ENCODE measurements at regions not wholly inside any gene's neighbourhood (a gene's known extent, or its start where the extent isn't known, plus 50 kb on each side); places are given as distances from the start of the nearest gene placed in this dataset.

DNA sequence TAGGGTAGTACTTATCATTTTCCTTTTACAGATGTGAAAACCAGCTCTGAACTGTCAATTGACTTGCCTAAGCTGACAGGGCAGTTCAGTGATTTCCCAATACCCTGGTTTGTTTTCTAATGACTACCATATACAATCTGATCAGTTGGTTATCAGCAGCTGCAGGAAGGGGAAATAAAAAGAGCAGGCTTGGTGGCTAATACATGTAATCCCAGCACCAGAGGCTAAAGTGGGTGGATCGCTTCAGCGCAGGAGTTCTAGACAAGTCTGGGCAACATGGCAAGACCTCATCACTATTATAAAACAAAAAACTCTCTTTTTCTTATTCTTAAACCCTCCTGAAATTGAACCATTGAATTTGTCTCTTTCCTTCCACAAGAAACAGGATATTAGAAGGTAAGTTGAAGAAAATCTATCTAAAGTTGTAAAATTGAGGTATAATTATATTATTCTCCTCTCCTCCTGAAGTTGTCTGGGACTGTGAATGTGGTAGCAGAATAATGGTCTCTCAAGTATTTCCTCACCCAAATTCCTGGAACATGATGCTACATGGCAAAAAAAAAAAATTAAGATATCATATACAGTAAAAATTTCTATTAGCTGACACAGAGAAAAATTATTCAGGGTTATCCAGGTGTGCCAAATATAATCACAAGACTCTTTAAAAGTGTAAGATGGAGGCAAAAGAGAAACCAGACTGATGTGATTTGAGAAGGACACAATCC, 1441.6 kb downstream of the SUCLG1 start:
- H3K27ac ChIP-seq = no peak overlapping the region
- peaks cover 8% of the 10 kb centered on the region; the same call in 2 of the 3 replicates for H3K9me3 ChIP-seq
- no peak overlapping the region for H3K4me2 ChIP-seq
- no peak for FAIRE-seq
- WGBS (ENCODE audit: missing lambda C conversion rate) = 78% methylated on average over 2 of the region's 2 CpGs
- no peak for DNase-seq (ENCODE audit: low read depth in 1 of 2, low spot score in 1 of 2)
- ChIA-PET POLR2A (no interaction called here), CTCF (no interaction called here)
- no peak overlapping the region for H3K4me3 ChIP-seq
- no peak for ATAC-seq
- no peak for TF ChIP-seq SMC3 (IDR thresholded peaks at IDR 0.05)
- no peak for TF ChIP-seq ZSCAN20 (CRISPR knock-in tag; IDR thresholded peaks at IDR 0.05)
- TF ChIP-seq CBX8 (IDR thresholded peaks at IDR 0.05) = no peak
- TF ChIP-seq ZFP36 (IDR thresholded peaks at IDR 0.05; ENCODE audit: borderline replicate concordance, partially characterized antibody) = no peak
- no peak for TF ChIP-seq MAZ (IDR thresholded peaks at IDR 0.05; ENCODE audit: borderline replicate concordance, low read depth, low read length)
- no peak for TF ChIP-seq MYC (IDR thresholded peaks at IDR 0.05; ENCODE audit: borderline replicate concordance, low read length)
- no peak for TF ChIP-seq TP53 (CRISPR knock-in tag; IDR thresholded peaks at IDR 0.05)
- TF ChIP-seq JUNB (IDR thresholded peaks at IDR 0.05) = no peak
- TF ChIP-seq, protein P1, sequence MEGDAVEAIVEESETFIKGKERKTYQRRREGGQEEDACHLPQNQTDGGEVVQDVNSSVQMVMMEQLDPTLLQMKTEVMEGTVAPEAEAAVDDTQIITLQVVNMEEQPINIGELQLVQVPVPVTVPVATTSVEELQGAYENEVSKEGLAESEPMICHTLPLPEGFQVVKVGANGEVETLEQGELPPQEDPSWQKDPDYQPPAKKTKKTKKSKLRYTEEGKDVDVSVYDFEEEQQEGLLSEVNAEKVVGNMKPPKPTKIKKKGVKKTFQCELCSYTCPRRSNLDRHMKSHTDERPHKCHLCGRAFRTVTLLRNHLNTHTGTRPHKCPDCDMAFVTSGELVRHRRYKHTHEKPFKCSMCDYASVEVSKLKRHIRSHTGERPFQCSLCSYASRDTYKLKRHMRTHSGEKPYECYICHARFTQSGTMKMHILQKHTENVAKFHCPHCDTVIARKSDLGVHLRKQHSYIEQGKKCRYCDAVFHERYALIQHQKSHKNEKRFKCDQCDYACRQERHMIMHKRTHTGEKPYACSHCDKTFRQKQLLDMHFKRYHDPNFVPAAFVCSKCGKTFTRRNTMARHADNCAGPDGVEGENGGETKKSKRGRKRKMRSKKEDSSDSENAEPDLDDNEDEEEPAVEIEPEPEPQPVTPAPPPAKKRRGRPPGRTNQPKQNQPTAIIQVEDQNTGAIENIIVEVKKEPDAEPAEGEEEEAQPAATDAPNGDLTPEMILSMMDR (IDR thresholded peaks at IDR 0.05) = no peak
- TF ChIP-seq NR3C1 (IDR thresholded peaks at IDR 0.05) = no peak
- no peak for TF ChIP-seq ESRRA (IDR thresholded peaks at IDR 0.05; ENCODE audit: borderline replicate concordance, low read length)
- TF ChIP-seq, protein P2, sequence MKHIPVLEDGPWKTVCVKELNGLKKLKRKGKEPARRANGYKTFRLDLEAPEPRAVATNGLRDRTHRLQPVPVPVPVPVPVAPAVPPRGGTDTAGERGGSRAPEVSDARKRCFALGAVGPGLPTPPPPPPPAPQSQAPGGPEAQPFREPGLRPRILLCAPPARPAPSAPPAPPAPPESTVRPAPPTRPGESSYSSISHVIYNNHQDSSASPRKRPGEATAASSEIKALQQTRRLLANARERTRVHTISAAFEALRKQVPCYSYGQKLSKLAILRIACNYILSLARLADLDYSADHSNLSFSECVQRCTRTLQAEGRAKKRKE (CRISPR knock-in tag; IDR thresholded peaks at IDR 0.05; ENCODE audit: low read depth) = no peak
- TF ChIP-seq SREBF2 (IDR thresholded peaks at IDR 0.05) = no peak
- TF ChIP-seq FOSL2 (IDR thresholded peaks at IDR 0.05) = no peak
- no peak for TF ChIP-seq FOSL2 (CRISPR knock-in tag; IDR thresholded peaks at IDR 0.05)
- no peak for TF ChIP-seq CBX2 (IDR thresholded peaks at IDR 0.05; ENCODE audit: borderline replicate concordance, low read depth)
- no peaks in the 10 kb centered on the region for H3K4me1 ChIP-seq

DNA sequence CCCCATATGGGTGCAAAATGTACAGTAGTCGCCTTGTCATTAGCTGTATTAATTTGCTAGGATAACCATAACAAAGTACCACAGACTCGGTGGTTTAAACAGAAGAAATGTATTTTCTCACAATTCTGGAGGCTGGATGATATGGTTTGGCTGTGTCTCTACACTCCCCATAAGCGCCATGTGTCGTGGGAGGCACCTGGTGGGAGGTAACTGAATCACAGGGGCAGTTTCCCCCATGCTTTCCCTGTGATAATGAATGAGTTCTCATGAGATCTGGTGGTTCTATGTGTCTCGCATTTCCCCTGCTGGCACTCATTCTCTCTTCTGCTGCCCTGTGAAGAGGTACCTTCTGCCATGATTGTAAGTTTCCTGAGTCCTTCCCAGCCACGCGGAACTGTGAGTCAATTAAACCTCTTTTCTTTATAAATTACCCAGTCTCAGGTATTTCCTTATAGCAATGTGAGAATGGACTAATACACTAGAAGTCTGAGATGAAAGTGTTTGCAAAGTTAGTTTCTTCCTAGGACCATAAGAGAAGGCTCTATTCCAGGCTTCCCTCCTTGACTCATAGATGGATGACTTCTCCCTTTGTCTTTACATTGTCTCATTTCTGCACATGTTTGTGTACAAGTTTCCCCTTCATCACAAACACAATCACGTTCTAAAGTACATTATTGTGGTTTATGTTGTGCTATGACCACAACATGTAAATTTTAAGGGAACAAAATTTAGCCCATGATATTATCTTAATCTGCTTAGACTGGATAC, 1442.6 kb downstream of the SUCLG1 start:
- CTCF ChIA-PET = no interaction called here
- 34% methylated on average over 8 of the region's 8 CpGs for WGBS (ENCODE audit: missing lambda C conversion rate)
- H3K4me3 ChIP-seq = no peak overlapping the region
- H3K9me3 ChIP-seq = peaks cover 10% of the 10 kb centered on the region; the same call in 2 of the 3 replicates
- FAIRE-seq (no peak), ATAC-seq (no peak), DNase-seq (ENCODE audit: low read depth in 1 of 2, low spot score in 1 of 2) (no peak)
- POLR2A ChIA-PET = no interaction called here
- H3K4me2 ChIP-seq = no peak overlapping the region
- H3K4me1 ChIP-seq = no peaks in the 10 kb centered on the region
- no peak overlapping the region for H3K27ac ChIP-seq
- TF ChIP-seq JUN (IDR thresholded peaks at IDR 0.05) (no peak), HDAC2 (IDR thresholded peaks at IDR 0.05) (no peak)
- TF ChIP-seq, protein P3, sequence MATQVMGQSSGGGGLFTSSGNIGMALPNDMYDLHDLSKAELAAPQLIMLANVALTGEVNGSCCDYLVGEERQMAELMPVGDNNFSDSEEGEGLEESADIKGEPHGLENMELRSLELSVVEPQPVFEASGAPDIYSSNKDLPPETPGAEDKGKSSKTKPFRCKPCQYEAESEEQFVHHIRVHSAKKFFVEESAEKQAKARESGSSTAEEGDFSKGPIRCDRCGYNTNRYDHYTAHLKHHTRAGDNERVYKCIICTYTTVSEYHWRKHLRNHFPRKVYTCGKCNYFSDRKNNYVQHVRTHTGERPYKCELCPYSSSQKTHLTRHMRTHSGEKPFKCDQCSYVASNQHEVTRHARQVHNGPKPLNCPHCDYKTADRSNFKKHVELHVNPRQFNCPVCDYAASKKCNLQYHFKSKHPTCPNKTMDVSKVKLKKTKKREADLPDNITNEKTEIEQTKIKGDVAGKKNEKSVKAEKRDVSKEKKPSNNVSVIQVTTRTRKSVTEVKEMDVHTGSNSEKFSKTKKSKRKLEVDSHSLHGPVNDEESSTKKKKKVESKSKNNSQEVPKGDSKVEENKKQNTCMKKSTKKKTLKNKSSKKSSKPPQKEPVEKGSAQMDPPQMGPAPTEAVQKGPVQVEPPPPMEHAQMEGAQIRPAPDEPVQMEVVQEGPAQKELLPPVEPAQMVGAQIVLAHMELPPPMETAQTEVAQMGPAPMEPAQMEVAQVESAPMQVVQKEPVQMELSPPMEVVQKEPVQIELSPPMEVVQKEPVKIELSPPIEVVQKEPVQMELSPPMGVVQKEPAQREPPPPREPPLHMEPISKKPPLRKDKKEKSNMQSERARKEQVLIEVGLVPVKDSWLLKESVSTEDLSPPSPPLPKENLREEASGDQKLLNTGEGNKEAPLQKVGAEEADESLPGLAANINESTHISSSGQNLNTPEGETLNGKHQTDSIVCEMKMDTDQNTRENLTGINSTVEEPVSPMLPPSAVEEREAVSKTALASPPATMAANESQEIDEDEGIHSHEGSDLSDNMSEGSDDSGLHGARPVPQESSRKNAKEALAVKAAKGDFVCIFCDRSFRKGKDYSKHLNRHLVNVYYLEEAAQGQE (IDR thresholded peaks at IDR 0.05) = no peak
- TF ChIP-seq, protein P4, sequence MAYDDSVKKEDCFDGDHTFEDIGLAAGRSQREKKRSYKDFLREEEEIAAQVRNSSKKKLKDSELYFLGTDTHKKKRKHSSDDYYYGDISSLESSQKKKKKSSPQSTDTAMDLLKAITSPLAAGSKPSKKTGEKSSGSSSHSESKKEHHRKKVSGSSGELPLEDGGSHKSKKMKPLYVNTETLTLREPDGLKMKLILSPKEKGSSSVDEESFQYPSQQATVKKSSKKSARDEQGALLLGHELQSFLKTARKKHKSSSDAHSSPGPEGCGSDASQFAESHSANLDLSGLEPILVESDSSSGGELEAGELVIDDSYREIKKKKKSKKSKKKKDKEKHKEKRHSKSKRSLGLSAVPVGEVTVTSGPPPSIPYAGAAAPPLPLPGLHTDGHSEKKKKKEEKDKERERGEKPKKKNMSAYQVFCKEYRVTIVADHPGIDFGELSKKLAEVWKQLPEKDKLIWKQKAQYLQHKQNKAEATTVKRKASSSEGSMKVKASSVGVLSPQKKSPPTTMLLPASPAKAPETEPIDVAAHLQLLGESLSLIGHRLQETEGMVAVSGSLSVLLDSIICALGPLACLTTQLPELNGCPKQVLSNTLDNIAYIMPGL (CRISPR knock-in tag; IDR thresholded peaks at IDR 0.05; ENCODE audit: borderline replicate concordance) = no peak
- TF ChIP-seq, protein P1 (IDR thresholded peaks at IDR 0.05) = no peak
- TF ChIP-seq, protein P5, sequence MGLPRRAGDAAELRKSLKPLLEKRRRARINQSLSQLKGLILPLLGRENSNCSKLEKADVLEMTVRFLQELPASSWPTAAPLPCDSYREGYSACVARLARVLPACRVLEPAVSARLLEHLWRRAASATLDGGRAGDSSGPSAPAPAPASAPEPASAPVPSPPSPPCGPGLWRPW (IDR thresholded peaks at IDR 0.05) = no peak
